MCF 10A (cell line): ENCODE measurements at regions not wholly inside any gene's neighbourhood (a gene's known extent, or its start where the extent isn't known, plus 50 kb on each side); places are given as distances from the start of the nearest gene placed in this dataset.

Experiments
- BruUV-seq: library from RNA; stranded (reverse); fragments of 400-500 nt; replicated peaks from 2 replicates; lab custom pipeline; 2021; lab: Mats Ljungman, UMichigan
- CTCF ChIA-PET: fragments of 300-600 bp; sonication (Branson Sonifier 250); formaldehyde crosslinking; extraction: SDS; loops from one replicate; lab custom pipeline; 2021; ENCODE audit warnings: antibody characterized with exemption, inconsistent platforms; lab: Yijun Ruan, JAX
- POLR2A ChIA-PET: fragments of 300-600, 350-650 bp; sonication (Branson Sonifier 250); formaldehyde crosslinking; extraction: SDS; loops from one replicate; lab custom pipeline; 2020; ENCODE audit warnings: antibody characterized with exemption, inconsistent platforms; lab: Yijun Ruan, JAX
- DNase-seq: peaks from one replicate; pipeline ENCODE4 v3.0.0-alpha.2; 2018; ENCODE audit not compliant: unreplicated experiment
- H3K27ac Mint-ChIP-seq: one replicate; pipeline ENCODE4 v1.8.0; 2022; ENCODE audit warnings: mild to moderate bottlenecking, low read depth, mixed read lengths; ENCODE audit not compliant: unreplicated experiment
- H3K27me3 Mint-ChIP-seq: one replicate; pipeline ENCODE4 v1.8.0; 2022; ENCODE audit warnings: mixed read lengths; ENCODE audit not compliant: insufficient read depth, unreplicated experiment
- H3K36me3 Mint-ChIP-seq: one replicate; pipeline ENCODE4 v1.8.0; 2022; ENCODE audit warnings: mild to moderate bottlenecking, moderate library complexity, mixed read lengths; ENCODE audit not compliant: insufficient read depth, unreplicated experiment
- H3K4me1 Mint-ChIP-seq: one replicate; pipeline ENCODE4 v1.8.0; 2022; ENCODE audit warnings: mixed read lengths; ENCODE audit not compliant: insufficient read depth, unreplicated experiment
- H3K4me3 Mint-ChIP-seq: one replicate; pipeline ENCODE4 v1.8.0; 2022; ENCODE audit warnings: mild to moderate bottlenecking, moderate library complexity, mixed read lengths; ENCODE audit not compliant: unreplicated experiment
- H3K9me3 Mint-ChIP-seq: one replicate; pipeline ENCODE4 v1.8.0; 2022; ENCODE audit warnings: mixed read lengths; ENCODE audit not compliant: unreplicated experiment
- CTCF ChIP-seq: fragments of 200-600 bp; IDR thresholded peaks from one replicate; pipeline ENCODE4 v1.8.0; 2022; ENCODE audit warnings: antibody characterized with exemption, mild to moderate bottlenecking; ENCODE audit not compliant: unreplicated experiment
- intact Hi-C: fragments of 100-400 bp; cut with micrococcal nuclease; formaldehyde crosslinking; loops from 2 replicates; pipeline ENCODE4 v1.14.1; 2022

GRCh38 chr1:207268337-207268736 lies 53.1 kb upstream of the CD55 start:
- BruUV-seq = no TSS peak
- Mint-ChIP-seq H3K9me3 (peaks cover 5% of the 10 kb centered on the region), H3K27me3 (no peaks in the 10 kb centered on the region), H3K36me3 (no peaks in the 10 kb centered on the region), H3K27ac (no peak overlapping the region), H3K4me3 (no peak overlapping the region), H3K4me1 (no peaks in the 10 kb centered on the region)
- ChIA-PET POLR2A (interaction anchor here (0.6 kb wide), 1 partner anchor 10 kb away, joined by 3 read pairs; no protein-coding TSS in a partner anchor), CTCF (interaction anchor here (1.7 kb wide), 1 partner anchor 9 kb away, joined by 7 read pairs; no protein-coding TSS in a partner anchor)
- DNase-seq = no peak
- no peak for TF ChIP-seq CTCF
- intact Hi-C loops = loop anchor here (10.0 kb wide), 1 partner anchor 184 kb away; the partner anchor contains the start of gene C4BPB

DNA sequence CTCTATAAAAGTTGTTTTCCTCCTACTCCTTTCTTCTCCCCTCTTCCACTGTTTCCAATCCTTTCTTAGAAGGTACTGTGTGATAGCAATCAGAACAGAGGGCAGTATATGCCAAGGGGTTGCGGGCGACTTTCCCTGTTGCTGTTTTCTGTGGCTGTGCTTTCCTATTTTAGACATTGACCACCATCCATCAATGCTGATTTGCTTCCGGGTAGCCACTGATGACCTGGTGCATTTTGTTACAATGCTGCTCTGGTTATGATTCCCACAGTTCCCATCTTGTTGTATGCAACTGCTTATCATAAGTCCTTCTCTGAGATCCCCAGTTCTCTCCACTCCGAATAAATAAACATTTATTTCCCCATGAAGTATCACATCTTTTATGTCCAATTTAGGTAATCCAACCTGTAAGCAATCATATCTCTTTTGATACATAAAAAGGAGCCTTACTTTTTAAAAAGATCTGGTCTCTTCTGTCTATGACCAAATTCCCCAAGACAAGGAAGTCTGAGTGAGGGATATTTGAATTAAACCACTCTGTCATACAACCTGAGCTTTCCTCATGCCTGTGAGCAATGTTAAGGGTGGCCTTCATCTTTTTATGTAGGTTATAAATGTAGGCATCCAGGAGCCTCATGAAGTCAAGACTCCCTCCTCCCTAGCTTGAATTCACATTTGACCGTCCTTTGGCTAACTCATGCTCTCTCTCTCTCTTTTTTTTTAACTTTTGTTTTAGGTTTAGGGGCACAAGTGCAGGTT lies 52.5 kb upstream of the CD55 start:
- ChIA-PET CTCF (interaction anchor here (0.7 to 1.7 kb wide), 2 partner anchors 10 to 136 kb away, joined by 4 to 7 read pairs; no protein-coding TSS in a partner anchor), POLR2A (interaction anchor here (0.6 kb wide), 2 partner anchors 9 to 52 kb away, joined by 3 read pairs; partner anchors contain the start of gene CD55)

More for the DNA sequence above, 52.5 kb upstream of the CD55 start:
- Mint-ChIP-seq H3K9me3 (peaks cover 7% of the 10 kb centered on the region), H3K27me3 (no peaks in the 10 kb centered on the region), H3K36me3 (no peaks in the 10 kb centered on the region), H3K4me1 (no peaks in the 10 kb centered on the region), H3K4me3 (no peak overlapping the region), H3K27ac (no peak overlapping the region)
- TF ChIP-seq CTCF = no peak
- intact Hi-C loops = loop anchor here (10.0 kb wide), 1 partner anchor 184 kb away; the partner anchor contains the start of gene C4BPB
- BruUV-seq = no TSS peak
- no peak for DNase-seq
